H1 (cell line): ENCODE measurements at regions not wholly inside any gene's neighbourhood (a gene's known extent, or its start where the extent isn't known, plus 50 kb on each side); places are given as distances from the start of the nearest gene placed in this dataset.

ENCODE experiments used
- CBX8 ChIP-seq: fragments of 300-800, 300-1000 bp; sonication (generic); IDR thresholded peaks from 2 replicates; pipeline ENCODE4 v1.7.1; 2016; ENCODE audit warnings: low read depth, low read length, borderline replicate concordance
- CEBPB ChIP-seq: IDR thresholded peaks from 2 replicates; pipeline ENCODE4 v1.6.1; 2012; ENCODE audit warnings: low read depth, low read length
- CHD1 ChIP-seq: IDR thresholded peaks from 2 replicates; pipeline ENCODE4 v1.6.1; 2012; ENCODE audit warnings: low read depth, low read length, improper control_type of control experiment
- CREB1 ChIP-seq: IDR thresholded peaks from 2 replicates; pipeline ENCODE4 v1.6.1; 2012; ENCODE audit warnings: inconsistent platforms
- CTCF ChIP-seq, 3 experiments: IDR thresholded peaks; 1 replicate in 2 of 3; 2 replicates in 1 of 3; pipeline versions ENCODE4 v1.5.1 to v1.6.1; 2011; ENCODE audit warnings: low read length in 3 of 3, mild to moderate bottlenecking in 3 of 3, inconsistent platforms in 2 of 3, low read depth in 1 of 3, moderate library complexity in 1 of 3; ENCODE audit not compliant: insufficient read depth in 1 of 3; ENCODE audit errors: control extremely low read depth in 1 of 3
- EP300 ChIP-seq, 2 experiments: IDR thresholded peaks; 1 replicate in 1 of 2; 2 replicates in 1 of 2; pipeline ENCODE4 v1.6.1; 2011 to 2012; ENCODE audit warnings: low read depth in 2 of 2, low read length in 2 of 2, mild to moderate bottlenecking in 2 of 2, borderline replicate concordance in 1 of 2, inconsistent platforms in 1 of 2, moderate library complexity in 1 of 2
- GTF2F1 ChIP-seq: IDR thresholded peaks from 2 replicates; pipeline ENCODE4 v1.6.1; 2012; ENCODE audit warnings: low read depth, low read length, improper control_type of control experiment, borderline replicate concordance
- JUND ChIP-seq: IDR thresholded peaks from 2 replicates; pipeline ENCODE4 v1.6.1; 2011; ENCODE audit warnings: mild to moderate bottlenecking, improper control_type of control experiment, low read length
- MAX ChIP-seq: IDR thresholded peaks from 2 replicates; pipeline ENCODE4 v1.6.1; 2012; ENCODE audit warnings: inconsistent platforms
- RAD21 ChIP-seq, 2 experiments: IDR thresholded peaks in 1 of 2; conservative IDR thresholded peaks in 1 of 2; 2 replicates each; pipeline ENCODE4 v1.6.1; 2011; ENCODE audit warnings: low read depth in 2 of 2, low read length in 2 of 2, improper control_type of control experiment in 1 of 2, inconsistent platforms in 1 of 2, mild to moderate bottlenecking in 1 of 2, moderate library complexity in 1 of 2
- SIN3A ChIP-seq, 2 experiments: IDR thresholded peaks in 1 of 2; conservative IDR thresholded peaks in 1 of 2; 2 replicates each; pipeline ENCODE4 v1.6.1; 2011 to 2012; ENCODE audit warnings: low read length in 2 of 2, improper control_type of control experiment in 1 of 2, low read depth in 1 of 2, mild to moderate bottlenecking in 1 of 2
- TCF12 ChIP-seq: IDR thresholded peaks from 2 replicates; pipeline ENCODE4 v1.6.1; 2011; ENCODE audit warnings: low read depth, mild to moderate bottlenecking, low read length

GRCh38 chr15:85852969-85853368, 58.2 kb upstream of the KLHL25 start:
- TF ChIP-seq CTCF (IDR thresholded peaks at IDR 0.05; ENCODE audit: control extremely low read depth in 1 of 3, insufficient read depth in 1 of 3, low read depth in 1 of 3, low read length in 3 of 3) = no peak
- no peak for TF ChIP-seq MAX
- no peak for TF ChIP-seq CBX8
- TF ChIP-seq RAD21 (IDR thresholded peaks at IDR 0.05 in 1 of 2, conservative IDR thresholded peaks at IDR 0.05 in 1 of 2; ENCODE audit: low read depth in 2 of 2, low read length in 2 of 2) = no peak
- no peak for TF ChIP-seq EP300 (IDR thresholded peaks at IDR 0.05; ENCODE audit: borderline replicate concordance in 1 of 2, low read depth in 2 of 2, low read length in 2 of 2)
- TF ChIP-seq JUND = no peak
- no peak for TF ChIP-seq CEBPB
- no peak for TF ChIP-seq CHD1
- no peak for TF ChIP-seq GTF2F1
- TF ChIP-seq TCF12 = no peak
- no peak for TF ChIP-seq CREB1
- no peak for TF ChIP-seq SIN3A (conservative IDR thresholded peaks at IDR 0.05 in 1 of 2, IDR thresholded peaks at IDR 0.05 in 1 of 2; ENCODE audit: low read depth in 1 of 2, low read length in 2 of 2)
